ENCODE measurements at regions not wholly inside any gene's neighbourhood (a gene's known extent, or its start where the extent isn't known, plus 50 kb on each side); places are given as distances from the start of the nearest gene placed in this dataset.

DNA sequence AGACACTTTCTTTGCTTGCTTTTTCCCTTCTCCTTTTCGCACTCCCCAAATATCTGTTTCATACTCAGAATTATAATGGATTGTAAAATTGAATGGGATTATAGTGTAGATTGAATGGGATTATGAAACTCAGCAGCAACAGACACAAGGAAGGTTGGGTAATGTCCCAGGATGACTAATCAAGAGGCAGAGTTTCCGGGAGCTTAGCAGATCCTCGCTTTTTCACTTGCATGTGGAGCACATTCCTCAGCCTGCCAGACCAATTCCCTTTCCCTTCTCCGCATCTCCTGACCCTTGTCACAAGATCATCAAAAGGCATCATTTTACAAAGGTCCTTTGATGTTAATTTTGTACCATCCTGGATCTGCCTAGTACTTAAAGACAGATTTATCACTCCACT is 55.1 kb upstream of the SLC1A1 start:
- no peak overlapping the region for H3K4me3 ChIP-seq
- H3K27ac ChIP-seq, result no peak overlapping the region
- no peaks in the 10 kb centered on the region for H3K36me3 ChIP-seq
- no peaks in the 10 kb centered on the region for H3K4me1 ChIP-seq
- no peaks in the 10 kb centered on the region for H3K27me3 ChIP-seq
- no peaks in the 10 kb centered on the region for H3K9me3 ChIP-seq
- no peak for ATAC-seq (ENCODE audit: low FRiP score in 2 of 2)
- TF ChIP-seq EP300 (IDR thresholded peaks at IDR 0.05), result no peak
- no peak for TF ChIP-seq POLR2A (IDR thresholded peaks at IDR 0.05)
- TF ChIP-seq, protein P1, sequence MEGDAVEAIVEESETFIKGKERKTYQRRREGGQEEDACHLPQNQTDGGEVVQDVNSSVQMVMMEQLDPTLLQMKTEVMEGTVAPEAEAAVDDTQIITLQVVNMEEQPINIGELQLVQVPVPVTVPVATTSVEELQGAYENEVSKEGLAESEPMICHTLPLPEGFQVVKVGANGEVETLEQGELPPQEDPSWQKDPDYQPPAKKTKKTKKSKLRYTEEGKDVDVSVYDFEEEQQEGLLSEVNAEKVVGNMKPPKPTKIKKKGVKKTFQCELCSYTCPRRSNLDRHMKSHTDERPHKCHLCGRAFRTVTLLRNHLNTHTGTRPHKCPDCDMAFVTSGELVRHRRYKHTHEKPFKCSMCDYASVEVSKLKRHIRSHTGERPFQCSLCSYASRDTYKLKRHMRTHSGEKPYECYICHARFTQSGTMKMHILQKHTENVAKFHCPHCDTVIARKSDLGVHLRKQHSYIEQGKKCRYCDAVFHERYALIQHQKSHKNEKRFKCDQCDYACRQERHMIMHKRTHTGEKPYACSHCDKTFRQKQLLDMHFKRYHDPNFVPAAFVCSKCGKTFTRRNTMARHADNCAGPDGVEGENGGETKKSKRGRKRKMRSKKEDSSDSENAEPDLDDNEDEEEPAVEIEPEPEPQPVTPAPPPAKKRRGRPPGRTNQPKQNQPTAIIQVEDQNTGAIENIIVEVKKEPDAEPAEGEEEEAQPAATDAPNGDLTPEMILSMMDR (IDR thresholded peaks at IDR 0.05), result no peak
- DNase-seq, result no peak
- 72 to 84% methylated on average over 4 of the region's 4 CpGs for WGBS, 2 donors

DNA sequence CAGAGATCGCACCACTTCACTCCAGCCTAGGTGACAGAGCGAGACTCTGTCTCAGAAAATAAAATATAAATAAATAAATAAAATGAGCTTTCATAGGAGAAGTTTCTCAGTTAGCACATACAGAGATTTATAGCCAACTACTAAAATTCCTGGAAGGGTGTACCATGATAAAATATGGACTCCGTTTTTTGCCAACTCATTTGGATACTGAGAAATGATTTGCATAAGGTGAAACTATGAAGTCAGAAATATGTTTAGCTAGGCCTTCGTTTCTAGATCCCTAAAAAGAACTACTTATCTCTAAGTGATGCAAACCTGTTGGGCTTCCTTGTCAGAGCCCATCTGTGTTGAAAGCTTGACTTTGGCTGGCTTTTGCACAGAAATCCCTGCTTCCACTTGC is 56.9 kb upstream of the SLC1A1 start:
- 77 to 87% methylated on average over 4 of the region's 4 CpGs for WGBS, 2 donors

DNA sequence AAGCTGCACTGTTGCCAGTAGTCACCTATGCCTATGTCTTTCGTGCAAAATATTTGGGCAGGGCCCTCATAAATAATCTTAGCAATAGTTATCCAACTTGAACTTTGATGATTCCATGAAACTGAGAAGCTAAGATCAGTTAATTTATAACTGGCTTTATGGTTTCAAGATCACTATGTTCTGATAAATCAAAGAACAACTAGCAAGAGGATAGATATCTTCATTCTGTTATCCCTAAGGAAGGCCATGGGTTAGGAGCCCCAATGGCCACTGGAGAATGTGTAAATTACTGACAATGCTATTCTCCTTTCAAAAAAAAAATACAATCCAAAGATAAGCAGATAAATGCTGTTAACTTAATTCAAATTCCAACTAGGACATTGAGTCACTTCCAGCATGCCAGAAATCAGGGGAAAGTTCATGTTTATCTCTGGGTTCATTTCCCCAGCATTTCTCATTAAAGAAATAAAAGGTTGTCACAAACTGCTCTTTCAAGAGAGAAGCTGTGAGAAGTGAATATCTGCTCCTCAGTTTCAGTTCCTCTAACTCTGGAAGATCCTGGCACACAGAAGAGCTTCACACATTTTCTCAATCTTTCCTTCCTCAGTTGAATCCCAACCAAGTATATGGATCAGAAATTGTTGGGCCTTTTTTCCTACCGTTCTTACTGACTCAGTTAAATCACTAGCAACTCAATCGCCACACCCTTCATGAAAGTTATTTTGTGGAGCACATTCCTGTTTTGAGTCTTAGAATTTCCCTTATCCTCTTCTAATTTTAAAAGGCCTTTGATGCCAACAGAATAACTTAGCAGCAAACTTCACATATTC is 59.6 kb upstream of the SLC1A1 start:
- ATAC-seq (ENCODE audit: low FRiP score in 2 of 2), result peak in 1 of 2 donors; percentile 66

More for the DNA sequence above, 56.9 kb upstream of the SLC1A1 start:
- no peaks in the 10 kb centered on the region for H3K36me3 ChIP-seq
- no peak overlapping the region for H3K4me3 ChIP-seq
- no peak overlapping the region for H3K27ac ChIP-seq
- ATAC-seq (ENCODE audit: low FRiP score in 2 of 2), result no peak
- TF ChIP-seq POLR2A (IDR thresholded peaks at IDR 0.05), result no peak
- TF ChIP-seq EP300 (IDR thresholded peaks at IDR 0.05), result no peak
- no peak for TF ChIP-seq POLR2AphosphoS5 (IDR thresholded peaks at IDR 0.05)
- TF ChIP-seq, protein P1 (IDR thresholded peaks at IDR 0.05), result no peak
- no peaks in the 10 kb centered on the region for H3K9me3 ChIP-seq
- H3K4me1 ChIP-seq, result no peaks in the 10 kb centered on the region
- H3K27me3 ChIP-seq, result no peaks in the 10 kb centered on the region
- no peak for DNase-seq

DNA sequence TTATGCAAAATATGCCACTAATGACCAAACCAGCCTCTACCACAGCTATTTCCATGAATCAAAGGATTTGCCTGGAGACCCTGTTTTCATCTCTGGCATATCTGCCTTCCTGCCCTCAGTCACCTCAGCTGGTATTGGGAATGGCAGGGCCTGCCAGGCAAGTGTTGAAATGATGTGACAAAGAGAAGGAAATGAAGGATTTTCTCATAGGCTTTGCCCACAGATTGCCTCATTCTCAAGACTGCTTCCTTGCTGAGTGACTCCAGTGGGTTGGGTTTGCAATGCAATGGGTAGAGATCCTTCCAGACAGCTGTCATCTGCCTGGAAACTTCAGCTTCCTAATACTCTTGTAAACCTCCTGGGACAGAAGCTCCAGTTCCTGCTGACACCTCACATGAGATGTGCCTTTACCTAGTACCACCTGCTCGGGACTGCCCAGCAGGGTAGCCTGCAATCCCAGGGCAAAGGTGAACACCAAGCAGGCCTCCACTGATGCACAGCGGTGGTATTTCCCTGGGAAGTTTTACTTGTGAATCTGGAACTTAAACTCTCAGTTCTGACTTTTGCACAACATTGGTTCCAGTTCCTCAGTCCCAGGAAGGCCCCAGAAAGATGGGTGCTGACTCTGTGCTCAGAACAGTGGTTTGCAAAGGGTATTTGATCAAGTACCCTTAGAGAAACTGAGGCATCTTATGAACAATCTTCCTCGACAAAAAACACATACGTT is 64.8 kb upstream of the SLC1A1 start:
- Histone ChIP-seq H3K36me3 (no peaks in the 10 kb centered on the region), H3K4me1 (peaks cover 0 to 12% (median 9%) of the 10 kb centered on the region in 4 donors), H3K27ac (peak overlapping the region in 1 of 4 donors; percentile 44), H3K4me3 (no peak overlapping the region), H3K27me3 (no peaks in the 10 kb centered on the region), H3K9me3 (no peaks in the 10 kb centered on the region)
- peak in 1 of 2 donors; percentile 41 for ATAC-seq (ENCODE audit: low FRiP score in 2 of 2)
- TF ChIP-seq, protein P1 (IDR thresholded peaks at IDR 0.05), result no peak
- TF ChIP-seq POLR2AphosphoS5 (IDR thresholded peaks at IDR 0.05) (no peak), EP300 (IDR thresholded peaks at IDR 0.05) (no peak), POLR2A (IDR thresholded peaks at IDR 0.05) (no peak)
- 85 to 90% methylated on average over 3 to 4 of the region's 4 CpGs for WGBS, 2 donors
- no peak for DNase-seq

More for the DNA sequence above, 59.6 kb upstream of the SLC1A1 start:
- WGBS, 2 donors, result 76% methylated on average over 3 of the region's 3 CpGs
- peaks cover 0 to 4% (median 1%) of the 10 kb centered on the region in 4 donors for H3K4me1 ChIP-seq
- no peak for DNase-seq
- no peak for TF ChIP-seq POLR2A (IDR thresholded peaks at IDR 0.05)
- TF ChIP-seq EP300 (IDR thresholded peaks at IDR 0.05), result no peak
- TF ChIP-seq, protein P1 (IDR thresholded peaks at IDR 0.05), result no peak
- TF ChIP-seq POLR2AphosphoS5 (IDR thresholded peaks at IDR 0.05), result no peak
- H3K27ac ChIP-seq, result no peak overlapping the region
- no peaks in the 10 kb centered on the region for H3K9me3 ChIP-seq
- H3K4me3 ChIP-seq, result no peak overlapping the region
- no peaks in the 10 kb centered on the region for H3K27me3 ChIP-seq
- H3K36me3 ChIP-seq, result no peaks in the 10 kb centered on the region
